Breast epithelium (tissue), 4 donors: ENCODE measurements at regions not wholly inside any gene's neighbourhood (a gene's known extent, or its start where the extent isn't known, plus 50 kb on each side); places are given as distances from the start of the nearest gene placed in this dataset.
"Not testable (repeated sequence)": the region's sequence is repeated elsewhere in the genome, so short reads cannot be mapped to it uniquely, and the experiment has no call there.

Experiments used
- DNase-seq, 2 donors: peaks; one replicate each; pipeline ENCODE4 v3.0.0-alpha.2; 2019; ENCODE audit warnings: low spot score in 2 of 2
- H3K27ac ChIP-seq, 2 donors: fragments of 200-600 bp; sonication (generic) in 1 of 2; one replicate each; pipeline ENCODE4 v1.5.1; 2016 to 2019; ENCODE audit warnings: mild to moderate bottlenecking in 1 of 2
- H3K27me3 ChIP-seq, 2 donors: fragments of 200-600 bp; sonication (generic) in 1 of 2; one replicate each; pipeline versions ENCODE4 v1.5.1 to v1.6.0; 2017 to 2019; ENCODE audit warnings: control low read depth in 1 of 2, mild to moderate bottlenecking in 1 of 2
- H3K36me3 ChIP-seq: fragments of 200-600 bp; one replicate; pipeline ENCODE4 v1.5.1; 2019
- H3K4me1 ChIP-seq, 2 donors: fragments of 200-600 bp; sonication (generic); one replicate each; pipeline ENCODE4 v1.5.1; 2016 to 2019; ENCODE audit warnings: control low read depth in 1 of 2
- H3K4me3 ChIP-seq, 3 donors: fragments of 200-600 bp; sonication (generic); 1 replicate in 2 of 3; 2 replicates in 1 of 3; pipeline ENCODE4 v1.5.1; 2016 to 2019; ENCODE audit warnings: mild to moderate bottlenecking in 3 of 3, moderate library complexity in 2 of 3
- H3K9me3 ChIP-seq, 2 donors: fragments of 200-600 bp; sonication (generic) in 1 of 2; one replicate each; pipeline ENCODE4 v1.5.1; 2016 to 2019; ENCODE audit warnings: control low read depth in 1 of 2
- CTCF ChIP-seq, 3 donors: fragments of 450-650 bp; IDR thresholded peaks; one replicate each; pipeline ENCODE4 v1.5.1; 2016 to 2017; ENCODE audit warnings: antibody characterized with exemption in 3 of 3, mild to moderate bottlenecking in 3 of 3, moderate library complexity in 3 of 3
- POLR2A ChIP-seq: fragments of 450-650 bp; IDR thresholded peaks from one replicate; pipeline ENCODE4 v1.6.1; 2016; ENCODE audit warnings: antibody characterized with exemption, mild to moderate bottlenecking, moderate library complexity
- POLR2AphosphoS5 ChIP-seq, 3 donors: sonication (generic); formaldehyde crosslinking; IDR thresholded peaks; one replicate each; pipeline ENCODE4 v1.6.1; 2017; ENCODE audit warnings: antibody characterized with exemption in 3 of 3
- intact Hi-C: fragments of 100-400 bp; cut with DNase I; formaldehyde crosslinking; loops from one replicate; pipeline ENCODE4 v1.15.1; 2023; ENCODE audit warnings: low total_unique reads

- Histone ChIP-seq H3K36me3 (no peaks in the 10 kb centered on the region), H3K4me1 (no peaks in the 10 kb centered on the region), H3K9me3 (no peaks in the 10 kb centered on the region), H3K4me3 (no peak overlapping the region), H3K27me3 (peaks cover 0 to 5% of the 10 kb centered on the region in 2 donors), H3K27ac (no peak overlapping the region)
- DNase-seq, result no peak
- TF ChIP-seq POLR2A (no peak), POLR2AphosphoS5 (IDR thresholded peaks at IDR 0.05) (no peak), CTCF (IDR thresholded peaks at IDR 0.05) (no peak)
- intact Hi-C loops, result no loop called here
Observed at GRCh38 chr3:66931699-66932098, 66.4 kb upstream of the KBTBD8 start.

- H3K9me3 ChIP-seq, result no peaks in the 10 kb centered on the region
Observed at GRCh38 chr3:66933233-66933632, 64.9 kb upstream of the KBTBD8 start.

GRCh38 chr3:66934041-66934440, 64.1 kb upstream of the KBTBD8 start:
- DNase-seq, result no peak

More at GRCh38 chr3:66933233-66933632, 64.9 kb upstream of the KBTBD8 start:
- no peak overlapping the region for H3K4me3 ChIP-seq
- no peak for TF ChIP-seq CTCF (IDR thresholded peaks at IDR 0.05)
- TF ChIP-seq POLR2AphosphoS5 (IDR thresholded peaks at IDR 0.05), result no peak
- TF ChIP-seq POLR2A, result no peak
- no peaks in the 10 kb centered on the region for H3K4me1 ChIP-seq
- intact Hi-C loops, result no loop called here
- no peaks in the 10 kb centered on the region for H3K36me3 ChIP-seq
- peaks cover 0 to 5% of the 10 kb centered on the region in 2 donors for H3K27me3 ChIP-seq
- DNase-seq, result no peak
- no peak overlapping the region for H3K27ac ChIP-seq

GRCh38 chr3:66934725-66935124, 63.4 kb upstream of the KBTBD8 start:
- H3K9me3 ChIP-seq, result no peaks in the 10 kb centered on the region
- no peak for DNase-seq
- H3K27me3 ChIP-seq, result peaks cover 0 to 5% of the 10 kb centered on the region in 2 donors
- TF ChIP-seq POLR2AphosphoS5 (IDR thresholded peaks at IDR 0.05) (no peak), CTCF (IDR thresholded peaks at IDR 0.05) (no peak), POLR2A (no peak)
- no peak overlapping the region for H3K27ac ChIP-seq
- intact Hi-C loops, result no loop called here
- no peaks in the 10 kb centered on the region for H3K36me3 ChIP-seq
- no peaks in the 10 kb centered on the region for H3K4me1 ChIP-seq
- no peak overlapping the region for H3K4me3 ChIP-seq

More at GRCh38 chr3:66934041-66934440, 64.1 kb upstream of the KBTBD8 start:
- H3K27me3 ChIP-seq, result peaks cover 0 to 5% of the 10 kb centered on the region in 2 donors
- H3K9me3 ChIP-seq, result no peaks in the 10 kb centered on the region
- H3K4me1 ChIP-seq, result no peaks in the 10 kb centered on the region
- intact Hi-C loops, result no loop called here
- TF ChIP-seq POLR2AphosphoS5 (IDR thresholded peaks at IDR 0.05), result no peak
- TF ChIP-seq POLR2A, result no peak
- TF ChIP-seq CTCF (IDR thresholded peaks at IDR 0.05), result no peak
- H3K36me3 ChIP-seq, result no peaks in the 10 kb centered on the region
- no peak overlapping the region for H3K27ac ChIP-seq
- no peak overlapping the region for H3K4me3 ChIP-seq

GRCh38 chr3:66937041-66937440, 61.1 kb upstream of the KBTBD8 start:
- H3K9me3 ChIP-seq, H3K4me1 ChIP-seq, DNase-seq, intact Hi-C loops, H3K4me3 ChIP-seq, H3K36me3 ChIP-seq, H3K27ac ChIP-seq, H3K27me3 ChIP-seq: not testable (repeated sequence)

- Histone ChIP-seq H3K27ac (no peak overlapping the region), H3K9me3 (no peaks in the 10 kb centered on the region), H3K27me3 (peaks cover 0 to 5% of the 10 kb centered on the region in 2 donors), H3K4me3 (no peak overlapping the region), H3K36me3 (no peaks in the 10 kb centered on the region), H3K4me1 (no peaks in the 10 kb centered on the region)
- intact Hi-C loops, result no loop called here
- no peak for TF ChIP-seq POLR2A
- peak in 2 of 3 donors; percentile 21 to 44 for TF ChIP-seq CTCF (IDR thresholded peaks at IDR 0.05)
- no peak for TF ChIP-seq POLR2AphosphoS5 (IDR thresholded peaks at IDR 0.05)
- DNase-seq, result no peak
Observed at GRCh38 chr3:66938338-66938963, 59.7 kb upstream of the KBTBD8 start.
